Limb (tissue), 2 donors: ENCODE measurements at regions not wholly inside any gene's neighbourhood (a gene's known extent, or its start where the extent isn't known, plus 50 kb on each side); places are given as distances from the start of the nearest gene placed in this dataset.

ENCODE experiments used
- DNase-seq, 2 donors: peaks; one replicate each; pipeline ENCODE4 v3.0.0-alpha.2; 2016; ENCODE audit errors: extremely low spot score in 2 of 2

GRCh38 chr15:94749811-94750617 lies 518.7 kb downstream of the MCTP2 start:
- no peak for DNase-seq

DNA sequence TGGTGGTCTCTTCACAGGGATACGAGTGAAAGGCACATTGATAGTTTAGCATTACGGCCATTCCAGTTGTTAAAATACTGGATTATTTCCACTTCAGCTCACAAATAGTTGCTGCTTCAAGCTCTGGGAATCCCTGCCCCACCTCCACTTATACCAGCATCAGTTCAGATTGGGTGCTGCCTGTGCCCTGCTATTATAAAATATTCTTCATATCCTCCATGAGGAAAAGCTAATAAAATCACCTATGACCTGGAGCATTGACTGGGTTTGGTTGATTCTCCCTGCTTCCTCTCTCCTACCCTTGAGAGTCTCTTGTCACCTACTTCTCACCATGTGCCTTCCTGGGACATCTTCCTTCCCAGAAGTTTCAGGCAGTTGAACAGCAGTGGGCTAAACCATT lies 529.0 kb downstream of the MCTP2 start:
- DNase-seq, result no peak

DNA sequence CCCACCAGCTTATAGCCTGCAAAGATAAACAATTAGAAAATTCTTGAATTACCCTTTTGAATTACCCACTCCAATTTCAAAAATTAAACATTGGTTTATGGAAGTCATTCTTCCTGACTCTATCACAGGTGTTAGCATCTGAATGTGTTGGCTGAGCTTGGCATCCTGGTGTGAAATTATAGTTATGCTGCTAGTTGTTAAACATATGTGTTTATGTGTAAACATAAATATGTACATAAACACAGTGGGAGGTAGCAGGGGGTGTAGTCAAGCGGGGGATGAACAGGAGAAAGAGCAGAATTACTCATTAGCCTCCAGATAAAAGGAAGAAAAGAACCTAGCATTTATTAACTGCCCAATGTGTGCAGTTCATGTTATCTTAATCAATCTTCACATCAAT lies 530.2 kb downstream of the MCTP2 start:
- no peak for DNase-seq

DNA sequence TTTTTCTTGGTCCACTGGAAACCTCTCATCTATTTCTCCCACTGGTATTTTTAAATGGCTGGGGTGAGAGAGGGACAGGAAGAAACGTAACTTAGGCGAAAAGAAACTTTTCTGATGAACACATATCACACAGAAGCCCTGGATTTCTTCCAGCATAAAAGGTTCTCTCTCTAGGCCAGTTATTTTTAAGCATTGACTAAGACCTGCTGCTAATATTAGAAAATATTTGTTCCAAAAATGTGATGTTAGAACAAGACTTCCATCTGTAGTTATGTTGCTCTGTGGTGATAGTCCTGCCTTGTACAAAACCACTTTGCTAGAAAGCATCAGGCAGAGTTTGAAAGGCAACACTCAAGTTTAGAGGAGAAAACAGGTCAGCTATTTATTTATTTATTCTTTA lies 537.7 kb downstream of the MCTP2 start:
- DNase-seq, result no peak

GRCh38 chr15:94770199-94770598 lies 538.8 kb downstream of the MCTP2 start:
- no peak for DNase-seq

- DNase-seq, result no peak
These were observed 545.7 kb downstream of the MCTP2 start for GRCh38 chr15:94777037-94777436.

GRCh38 chr15:94778840-94779239 lies 547.5 kb downstream of the MCTP2 start:
- no peak for DNase-seq

DNA sequence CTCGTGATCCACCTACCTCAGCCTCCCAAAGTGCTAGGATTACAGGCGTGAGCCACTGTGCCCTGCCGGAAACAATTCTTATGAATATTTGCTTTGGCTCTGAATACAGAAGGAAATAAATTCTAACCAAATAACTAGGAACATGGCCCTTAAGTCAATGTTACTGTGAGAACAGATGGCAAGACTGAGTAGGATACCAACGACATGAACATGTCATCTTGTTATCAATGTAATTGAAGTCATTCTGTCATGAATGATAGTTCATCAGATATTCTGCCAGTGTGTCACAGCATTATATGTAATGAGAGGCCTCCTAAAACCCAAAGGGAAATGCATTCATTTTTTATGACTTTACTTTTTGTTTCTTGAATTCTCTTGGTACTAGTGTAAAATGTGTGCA lies 548.8 kb downstream of the MCTP2 start:
- DNase-seq, result no peak

GRCh38 chr15:94785091-94785490 lies 553.7 kb downstream of the MCTP2 start:
- DNase-seq, result no peak

- no peak for DNase-seq
These were observed 559.6 kb downstream of the MCTP2 start for GRCh38 chr15:94791008-94791407.

DNA sequence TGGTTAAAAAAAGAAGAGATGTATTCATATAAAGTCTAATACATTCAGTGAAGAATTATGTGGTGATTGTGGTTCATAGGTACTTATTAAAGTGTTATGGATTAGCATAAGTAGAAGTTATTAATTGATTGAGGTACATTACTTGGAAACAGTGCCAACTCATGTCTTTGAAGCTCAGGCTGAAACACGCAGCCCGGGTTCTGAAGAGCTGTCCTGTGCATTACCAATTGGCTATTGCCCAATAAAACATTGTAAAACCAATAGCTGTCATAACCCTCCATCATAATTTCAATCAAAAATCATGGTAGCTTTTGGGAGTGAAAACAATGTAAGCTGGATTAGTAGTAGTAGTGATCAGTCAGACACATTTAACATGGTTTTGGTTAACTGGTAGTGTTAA lies 560.1 kb downstream of the MCTP2 start:
- DNase-seq, result no peak

GRCh38 chr15:94792196-94792595 lies 560.8 kb downstream of the MCTP2 start:
- DNase-seq, result no peak

DNA sequence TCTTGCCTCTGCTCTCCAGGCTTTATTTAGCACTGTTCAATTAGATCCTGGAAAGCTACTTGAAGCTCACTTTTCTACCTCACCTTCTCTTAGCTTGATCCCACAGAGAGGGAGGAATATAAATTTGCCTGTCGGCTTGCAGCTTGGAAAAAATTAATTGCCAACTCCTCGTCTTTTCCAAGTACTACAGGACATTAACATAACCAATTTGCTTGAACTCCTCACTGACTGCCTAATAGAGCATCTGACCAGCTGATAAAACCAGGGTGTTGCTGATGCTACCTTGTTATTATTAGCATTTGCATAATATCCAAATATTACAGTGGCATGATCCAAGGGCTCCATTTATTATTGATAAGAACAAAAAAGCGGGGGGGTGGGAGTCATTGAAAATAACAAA lies 561.8 kb downstream of the MCTP2 start:
- no peak for DNase-seq

- no peak for DNase-seq
These were observed 562.3 kb downstream of the MCTP2 start for GRCh38 chr15:94793641-94794040.

DNA sequence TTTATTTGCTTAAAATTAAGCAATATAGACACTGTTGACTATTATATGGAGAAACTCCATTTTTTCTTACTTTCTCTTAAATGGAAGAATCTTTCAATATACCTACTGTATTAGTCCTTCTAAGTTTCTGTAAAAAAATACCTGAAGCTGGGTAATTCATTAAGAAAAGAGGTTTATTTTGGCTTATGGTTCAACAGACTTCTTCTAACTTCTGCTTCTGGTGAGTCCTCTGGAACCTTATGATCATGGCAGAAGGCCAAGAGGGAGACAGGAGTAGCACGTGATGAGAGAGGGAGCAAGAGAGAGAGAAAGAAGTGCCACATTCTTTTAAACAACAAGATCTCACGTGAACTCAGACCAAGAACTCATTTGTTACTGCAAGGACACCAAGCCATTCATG lies 573.3 kb downstream of the MCTP2 start:
- DNase-seq, result no peak

DNA sequence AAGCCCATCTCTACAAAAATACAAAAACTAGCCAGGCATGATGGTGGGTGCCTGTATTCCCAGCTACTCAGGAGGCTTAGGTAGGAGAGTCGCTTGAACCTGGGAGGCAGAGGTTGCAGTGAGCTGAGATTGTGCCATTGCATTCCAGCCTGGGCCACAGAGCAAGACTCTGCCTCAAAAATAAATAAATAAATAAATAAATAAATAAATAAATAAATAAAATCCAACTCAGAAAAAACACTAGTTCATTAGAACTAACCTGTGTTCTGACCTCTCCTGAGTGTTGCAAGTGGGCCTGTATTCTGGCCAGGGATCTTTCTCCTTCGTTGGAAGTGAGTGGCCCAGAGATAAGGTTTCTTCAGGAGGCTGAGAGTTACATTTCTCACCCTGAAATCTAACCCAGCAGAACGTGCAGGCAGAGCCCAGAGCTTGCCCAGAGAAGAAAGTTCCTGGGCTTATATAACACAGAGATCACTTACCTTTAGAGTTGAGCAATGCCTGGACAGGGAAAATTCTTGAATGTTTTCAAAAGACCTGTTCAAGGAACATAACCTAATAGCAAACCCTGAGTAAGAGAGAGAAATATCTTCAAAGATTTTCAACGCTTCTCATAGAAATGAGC lies 583.9 kb downstream of the MCTP2 start:
- DNase-seq, result no peak

- DNase-seq, result no peak
These were observed 584.6 kb downstream of the MCTP2 start for GRCh38 chr15:94815914-94816313.

- no peak for DNase-seq
These were observed 598.8 kb downstream of the MCTP2 start for GRCh38 chr15:94829887-94830884.

- no peak for DNase-seq
These were observed 602.6 kb downstream of the MCTP2 start for GRCh38 chr15:94834000-94834399.

DNA sequence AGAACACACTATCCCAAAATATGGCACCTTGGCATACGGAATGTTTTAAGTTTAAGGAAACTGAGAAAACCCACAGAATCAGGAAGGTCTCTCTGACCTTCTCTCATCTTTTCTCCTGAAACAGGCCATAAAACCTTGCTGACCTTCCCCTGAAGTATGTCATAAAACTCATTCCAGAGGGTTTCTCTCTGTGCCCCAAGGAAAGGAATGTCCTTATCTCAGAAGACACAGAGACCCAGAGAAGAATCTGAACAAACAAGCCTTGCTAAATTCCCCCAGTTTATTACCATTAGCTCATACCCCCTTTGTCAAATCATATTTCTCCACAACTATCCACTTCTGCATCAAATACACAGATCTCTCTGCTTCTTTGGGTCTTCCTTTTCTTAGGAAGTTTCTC lies 603.1 kb downstream of the MCTP2 start:
- no peak for DNase-seq

DNA sequence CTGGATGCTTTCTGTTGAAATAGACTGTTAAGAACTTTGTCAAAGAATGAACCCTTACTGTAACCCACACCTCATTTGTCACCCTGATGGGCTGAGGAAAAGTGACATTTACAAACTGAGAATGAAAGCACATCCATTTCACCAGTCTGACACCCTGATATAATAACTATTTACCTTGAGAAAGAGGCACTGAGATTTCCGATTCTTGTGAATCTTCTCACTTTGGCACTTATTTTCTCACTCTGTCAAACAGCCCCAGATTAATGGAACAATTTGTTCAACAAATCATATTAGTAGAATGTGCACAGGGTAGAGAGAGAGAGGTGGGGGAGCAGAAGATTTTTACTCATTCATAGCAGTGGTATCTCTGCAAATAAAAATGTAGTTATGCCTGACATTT lies 606.9 kb downstream of the MCTP2 start:
- no peak for DNase-seq
